H4 (cell line): ENCODE measurements at regions not wholly inside any gene's neighbourhood (a gene's known extent, or its start where the extent isn't known, plus 50 kb on each side); places are given as distances from the start of the nearest gene placed in this dataset.

ENCODE experiments used
- DNase-seq: peaks from one replicate; pipeline ENCODE4 v3.0.0-alpha.2; 2015; ENCODE audit warnings: low spot score

DNA sequence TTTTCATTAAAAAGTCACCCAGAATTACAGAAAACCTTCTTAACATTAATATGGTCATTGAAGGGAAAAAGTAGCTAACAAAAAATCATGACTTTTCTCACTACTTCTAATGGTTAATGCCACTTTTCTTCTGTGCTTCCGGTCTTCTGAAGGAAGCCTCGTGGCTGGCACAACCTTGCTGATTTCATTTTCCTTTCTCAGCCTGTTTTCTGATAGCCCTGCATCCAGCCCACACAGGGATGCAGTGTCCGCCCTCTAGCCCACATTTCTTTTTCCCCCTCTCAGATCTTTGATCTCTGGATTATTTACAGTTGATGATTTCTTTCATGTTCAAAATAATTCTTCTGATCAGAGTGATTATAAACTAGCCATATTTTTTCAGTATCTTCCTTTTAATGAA lies 655.4 kb upstream of the EPHA7 start:
- no peak for DNase-seq

DNA sequence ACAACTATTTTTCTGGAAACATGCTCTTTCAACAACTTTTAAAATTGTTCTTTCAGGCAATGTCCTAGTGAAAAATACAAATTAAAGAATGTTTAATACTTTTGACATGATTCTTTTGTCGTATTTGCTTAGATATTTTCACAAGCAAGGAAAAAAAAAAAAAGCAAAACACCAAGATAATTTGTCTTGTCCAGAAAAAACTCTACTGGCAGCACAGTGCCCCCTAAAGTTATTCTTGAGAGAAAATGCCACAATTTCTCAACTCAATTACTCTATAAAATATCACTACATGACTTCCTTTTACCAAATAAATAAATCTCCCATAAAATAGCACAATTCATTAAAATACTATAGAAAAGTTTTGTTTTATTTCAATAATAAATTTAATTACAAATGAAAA lies 652.5 kb upstream of the EPHA7 start:
- DNase-seq = peak; percentile 3

DNA sequence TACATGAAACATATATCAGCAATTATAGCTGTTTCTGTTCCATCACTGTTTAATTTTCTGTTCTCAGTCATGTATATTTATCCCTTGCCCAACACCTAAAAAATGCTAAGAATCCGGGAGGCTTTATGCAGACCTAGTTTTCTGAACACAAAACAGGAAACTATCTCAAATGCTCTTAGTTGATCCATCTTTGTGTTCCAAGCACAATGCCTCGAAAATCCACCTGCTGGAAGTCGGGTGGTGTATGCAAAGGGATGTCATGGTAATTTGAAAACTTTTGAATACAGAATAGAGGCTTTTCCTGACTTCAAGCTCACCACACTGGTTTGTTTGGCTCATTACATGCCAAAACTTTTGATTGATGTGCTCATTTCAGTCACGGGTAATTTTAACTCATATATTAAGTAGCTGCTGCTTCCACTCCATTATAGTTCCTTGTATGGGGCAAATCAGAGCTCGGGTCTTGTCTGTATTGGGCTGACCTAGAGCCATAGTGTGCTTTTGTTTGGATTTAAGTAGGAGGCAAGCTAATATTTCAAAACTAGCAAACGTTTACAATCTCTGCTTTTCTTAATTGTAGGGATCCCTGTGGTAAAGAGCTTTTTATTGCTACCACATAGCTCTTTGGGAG lies 646.5 kb upstream of the EPHA7 start:
- DNase-seq = no peak

DNA sequence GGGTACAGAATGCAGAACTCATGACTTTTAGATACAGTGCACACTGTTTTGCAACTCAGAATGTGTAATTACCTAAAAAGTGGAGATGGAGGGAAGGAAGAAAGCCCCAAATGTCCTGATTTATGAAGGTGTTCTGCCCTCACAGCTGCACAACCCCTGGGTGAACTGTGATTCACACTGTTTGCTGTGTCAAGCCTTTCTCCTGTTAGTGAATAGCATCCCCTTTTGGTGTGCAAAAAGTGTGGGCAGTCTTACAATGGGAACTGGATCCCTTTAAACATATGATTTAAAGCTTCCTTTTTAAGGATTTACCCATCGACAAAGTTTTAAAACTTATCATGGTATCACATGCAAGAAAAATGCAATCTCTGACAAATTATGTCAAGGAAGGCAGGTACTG lies 633.4 kb upstream of the EPHA7 start:
- DNase-seq = peak; percentile 6

DNA sequence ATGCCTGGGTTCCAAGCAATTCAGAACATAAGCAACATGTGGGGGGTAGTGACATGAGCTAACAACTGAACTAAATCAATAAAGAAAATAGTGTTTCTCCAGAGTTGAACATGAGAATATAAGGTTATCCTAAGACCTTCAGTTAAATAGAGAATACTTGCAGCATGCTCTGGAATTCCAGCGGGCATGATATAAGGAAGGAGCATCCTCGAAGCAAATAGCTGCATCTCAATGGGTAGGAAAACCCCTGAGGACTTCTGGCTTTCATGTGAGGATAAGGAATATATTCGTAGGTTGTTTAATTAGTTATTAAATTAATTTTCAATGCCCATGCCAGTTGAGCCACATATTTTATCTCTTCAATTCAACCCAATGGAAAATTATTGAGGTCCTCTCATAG lies 631.2 kb upstream of the EPHA7 start:
- no peak for DNase-seq

DNA sequence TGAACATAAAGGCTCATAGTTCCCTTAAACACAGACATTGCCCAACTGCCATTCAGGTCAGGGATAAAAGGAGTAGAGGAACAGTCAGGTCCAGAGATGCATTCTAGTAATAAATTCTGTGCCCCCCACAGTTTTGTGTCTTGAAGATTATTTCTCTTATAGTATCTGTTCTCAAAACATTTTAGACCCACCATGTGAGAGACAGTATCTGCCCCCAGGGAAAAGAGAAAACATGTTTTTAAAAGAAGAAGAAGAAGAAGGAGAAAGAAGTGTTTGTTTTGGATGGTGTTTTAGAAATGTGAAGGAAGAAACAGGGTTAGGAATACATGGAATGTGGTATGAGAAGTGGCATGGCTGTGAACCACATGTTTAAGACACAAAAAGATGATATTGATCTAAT lies 629.6 kb upstream of the EPHA7 start:
- no peak for DNase-seq

DNA sequence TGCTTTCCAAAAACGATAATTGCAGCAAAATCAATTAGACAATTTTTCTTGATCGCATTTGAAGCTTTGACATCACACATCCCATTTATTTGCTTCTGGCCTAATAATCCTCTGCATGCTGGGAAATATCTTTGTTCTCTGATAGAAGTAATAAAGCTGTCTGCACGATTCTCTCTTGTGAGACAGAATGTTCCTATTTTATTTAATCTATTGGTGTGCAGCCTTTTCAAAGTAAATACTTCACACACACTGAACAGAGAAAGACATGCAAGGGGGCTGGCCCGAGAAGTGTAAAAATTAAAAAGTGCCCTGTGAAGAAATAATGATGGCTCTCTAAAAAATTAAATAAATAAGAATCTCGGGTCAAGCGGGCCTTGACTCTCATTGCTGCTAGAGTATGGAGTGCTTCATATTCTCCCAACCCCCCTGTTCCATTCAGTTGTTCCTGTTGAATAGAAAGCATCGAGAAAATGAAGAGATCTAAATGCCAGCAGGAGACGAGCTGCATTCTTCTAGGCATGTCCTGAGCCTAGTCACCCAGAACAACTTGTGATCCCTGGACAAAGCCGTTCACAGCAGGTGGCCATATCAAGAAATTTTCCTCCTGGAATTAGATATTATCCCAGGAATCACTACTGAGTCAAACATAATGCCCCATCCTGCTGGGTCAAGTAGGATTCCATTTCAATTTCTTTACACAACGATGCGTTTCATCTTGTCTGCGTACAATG lies 625.9 kb upstream of the EPHA7 start:
- DNase-seq = no peak

DNA sequence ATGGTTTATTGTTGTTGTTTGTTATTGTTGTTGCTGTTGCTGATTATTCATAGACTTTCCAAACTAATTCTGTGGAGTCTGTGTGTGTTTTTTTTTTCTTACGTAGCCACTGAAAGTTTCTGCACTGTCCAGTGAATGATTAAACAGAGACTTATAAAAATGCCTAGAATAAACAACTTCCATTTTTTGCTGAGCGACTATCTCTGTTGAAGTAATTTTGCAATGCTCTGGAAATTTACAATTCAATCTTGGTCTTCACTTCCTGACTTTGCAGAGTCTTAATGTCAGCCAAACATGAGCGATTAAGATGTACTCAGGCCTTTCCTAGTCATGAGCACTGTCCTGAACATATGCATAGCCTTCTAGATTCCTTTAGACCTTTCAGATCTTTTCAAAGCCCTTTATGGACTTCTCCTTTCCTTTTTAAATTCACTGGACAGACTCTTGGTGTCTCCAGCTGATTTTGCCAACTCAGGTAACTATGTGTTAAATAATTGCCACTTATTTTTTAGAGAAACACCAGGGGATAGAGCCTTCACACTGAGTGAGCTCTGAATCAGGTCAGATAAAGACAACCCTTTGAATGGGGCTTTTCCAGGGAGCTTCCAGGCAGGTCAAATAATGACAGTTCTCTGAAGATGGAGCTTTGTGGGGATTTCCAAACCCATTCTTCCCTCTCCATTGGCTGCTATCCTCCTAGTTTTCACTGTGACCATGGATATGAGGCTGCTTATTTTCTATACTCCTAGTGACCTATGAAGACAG lies 622.8 kb upstream of the EPHA7 start:
- DNase-seq = no peak

DNA sequence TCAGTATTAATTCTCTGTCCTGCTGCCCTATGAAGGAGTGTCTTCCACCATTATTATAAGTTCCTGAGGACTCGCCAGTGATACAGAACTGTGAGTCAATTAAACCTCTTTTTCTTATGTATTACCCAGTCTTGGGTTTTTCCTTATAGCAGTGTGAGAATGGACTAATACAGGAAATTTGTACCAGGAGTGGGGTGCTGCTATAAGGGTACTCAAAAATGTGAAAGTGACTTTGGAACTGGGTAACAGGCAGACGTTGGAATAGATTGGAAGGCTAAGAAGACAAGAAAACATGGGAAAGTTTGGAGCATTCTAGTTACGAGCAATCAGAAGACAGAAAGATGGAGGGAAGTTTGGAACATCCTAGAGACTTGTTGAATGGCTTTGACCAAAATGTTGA lies 616.7 kb upstream of the EPHA7 start:
- no peak for DNase-seq

DNA sequence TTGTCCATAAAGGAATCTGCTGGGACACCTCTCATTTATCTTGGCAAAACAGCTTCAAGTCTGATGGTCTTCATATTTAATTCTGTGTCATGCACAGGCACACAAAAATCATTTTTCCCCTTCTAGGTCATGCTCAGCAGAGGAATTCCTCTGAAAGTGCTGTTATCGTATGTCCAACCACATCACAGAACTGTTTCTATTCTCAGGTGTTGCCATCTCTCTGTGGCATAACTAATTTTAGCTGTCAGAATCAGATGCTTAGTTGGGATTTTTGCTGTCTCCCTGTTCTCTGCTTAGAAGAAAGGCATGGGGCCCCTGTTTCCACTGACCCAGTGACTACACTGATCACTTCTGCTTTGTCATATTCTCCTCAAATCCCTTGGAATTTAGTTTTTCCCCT lies 608.0 kb upstream of the EPHA7 start:
- DNase-seq = no peak

DNA sequence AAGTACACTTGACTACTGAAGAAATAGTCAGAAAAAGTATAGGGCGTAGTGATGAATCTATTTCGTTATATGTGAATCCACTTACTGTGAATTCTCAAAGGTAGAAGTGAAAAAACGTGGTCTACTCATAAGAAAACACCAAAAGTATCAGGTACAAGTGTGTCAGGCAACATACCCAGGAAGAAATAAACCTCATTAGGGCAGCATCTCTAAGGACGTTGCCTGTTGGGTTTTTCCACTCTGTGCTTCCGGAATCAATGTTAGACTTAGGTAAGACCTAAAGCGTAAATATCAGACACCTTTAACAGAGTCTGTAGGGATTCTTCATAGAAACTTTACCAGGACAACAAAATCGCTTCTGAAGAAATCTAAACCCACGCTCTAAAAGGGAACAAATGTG lies 607.2 kb upstream of the EPHA7 start:
- no peak for DNase-seq

DNA sequence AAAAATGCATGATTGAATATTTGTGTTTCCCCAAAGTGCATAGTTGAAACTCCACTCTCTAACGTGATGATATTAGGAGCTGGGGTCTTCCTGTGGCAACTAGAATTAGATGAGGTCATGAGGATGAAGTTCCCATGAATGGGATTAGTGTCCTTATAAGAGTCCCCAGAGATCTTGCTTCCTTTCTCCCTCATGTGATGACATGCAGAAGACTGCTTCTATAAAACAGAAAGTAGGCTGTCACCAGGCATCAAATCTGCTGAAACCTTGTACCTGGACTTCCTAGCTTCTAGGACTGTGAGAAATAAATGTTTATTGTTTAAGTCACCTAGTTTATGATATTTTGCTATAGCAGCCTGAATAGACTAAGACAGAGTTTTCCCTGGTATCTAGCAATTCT lies 586.5 kb upstream of the EPHA7 start:
- DNase-seq = no peak

DNA sequence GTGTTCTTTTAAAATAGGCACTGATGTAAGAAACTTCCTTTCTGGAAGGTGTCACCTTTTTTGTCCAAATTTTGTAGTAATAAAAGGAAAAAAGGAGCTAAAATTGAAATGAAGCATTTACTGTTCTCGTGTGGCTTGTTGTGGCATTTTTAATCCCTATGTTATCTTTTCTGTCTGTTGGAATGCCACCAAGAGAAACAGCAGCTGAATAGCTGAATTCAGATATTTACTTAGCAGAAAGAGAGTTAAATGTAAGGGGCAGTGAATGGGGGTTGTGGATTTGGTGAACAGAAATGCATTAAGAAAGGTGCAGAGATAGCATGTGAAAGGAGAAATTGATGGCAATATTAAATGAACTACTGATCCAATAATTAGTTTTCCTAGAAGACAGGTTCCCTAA lies 573.6 kb upstream of the EPHA7 start:
- DNase-seq = no peak

DNA sequence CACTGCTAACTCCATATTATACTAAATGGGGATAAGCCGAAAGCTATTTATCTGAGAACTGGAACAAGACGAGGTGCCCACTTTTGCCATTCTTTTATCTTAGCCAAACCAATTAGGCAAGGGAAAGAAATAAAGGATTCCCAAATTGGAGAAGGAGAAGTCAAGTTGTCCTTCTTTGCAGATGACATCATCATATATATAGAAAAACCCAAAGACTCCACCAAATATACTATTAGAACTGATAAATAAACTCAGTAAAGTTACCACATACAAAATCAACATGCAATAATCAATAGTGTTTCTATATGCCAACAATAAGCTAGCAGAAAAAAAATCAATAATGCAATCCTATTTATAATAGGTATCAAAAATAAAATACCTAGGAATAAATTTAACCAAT lies 570.3 kb upstream of the EPHA7 start:
- DNase-seq = no peak

DNA sequence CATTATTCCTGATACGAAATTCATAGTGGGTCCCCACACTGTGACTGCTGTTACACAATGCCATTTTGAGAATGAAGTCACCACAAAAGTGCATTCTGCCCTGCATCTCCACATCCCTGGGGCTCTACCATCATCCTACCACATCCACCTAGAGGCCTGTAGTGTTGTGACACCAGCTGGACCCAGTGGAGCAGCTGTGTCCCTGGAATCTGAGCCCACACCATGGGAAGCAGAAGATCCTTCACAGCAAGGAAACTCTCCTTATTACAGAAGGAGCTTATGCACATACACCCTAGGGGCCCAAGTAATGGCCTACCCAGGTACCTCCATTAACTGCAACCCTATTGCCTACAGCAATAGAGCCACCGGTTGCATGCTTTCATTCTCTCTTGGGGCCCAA lies 566.6 kb upstream of the EPHA7 start:
- DNase-seq = no peak

DNA sequence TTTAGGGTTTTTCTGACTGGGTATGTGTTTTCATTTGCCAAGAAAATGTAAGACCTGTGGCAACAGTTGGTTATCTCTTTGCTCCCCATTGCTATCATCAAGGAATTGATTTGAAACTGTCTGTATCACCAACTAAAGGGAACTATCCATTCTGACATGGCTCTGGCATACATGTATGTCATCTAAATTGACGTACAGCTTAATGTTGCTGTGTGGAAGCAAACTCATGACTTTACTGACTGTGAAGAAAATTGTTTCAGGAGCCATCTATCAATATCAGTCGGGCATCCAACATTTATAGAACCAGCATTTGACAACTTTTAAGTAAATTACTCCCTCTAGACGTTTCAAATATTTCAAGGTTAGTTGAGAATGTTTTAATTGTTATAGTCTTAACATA lies 555.8 kb upstream of the EPHA7 start:
- DNase-seq = no peak

DNA sequence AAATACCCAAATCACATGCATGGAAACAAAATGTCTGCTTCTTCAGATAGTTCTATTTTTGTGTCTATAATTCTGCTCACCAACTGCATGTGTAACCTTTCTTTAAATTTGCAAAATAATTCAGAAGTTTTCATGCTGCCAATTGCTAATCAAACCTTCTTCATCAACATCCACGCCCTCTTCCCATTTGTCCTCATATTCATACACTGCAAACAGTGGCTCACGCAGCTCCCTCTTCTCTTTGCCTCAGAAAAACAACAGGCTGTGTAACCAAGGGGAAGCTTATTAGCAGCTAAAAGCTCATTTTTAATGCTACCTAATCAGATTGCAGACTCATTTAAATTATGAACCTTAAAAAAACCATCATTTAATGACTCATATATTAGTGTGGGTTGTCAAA lies 555.0 kb upstream of the EPHA7 start:
- DNase-seq = no peak

DNA sequence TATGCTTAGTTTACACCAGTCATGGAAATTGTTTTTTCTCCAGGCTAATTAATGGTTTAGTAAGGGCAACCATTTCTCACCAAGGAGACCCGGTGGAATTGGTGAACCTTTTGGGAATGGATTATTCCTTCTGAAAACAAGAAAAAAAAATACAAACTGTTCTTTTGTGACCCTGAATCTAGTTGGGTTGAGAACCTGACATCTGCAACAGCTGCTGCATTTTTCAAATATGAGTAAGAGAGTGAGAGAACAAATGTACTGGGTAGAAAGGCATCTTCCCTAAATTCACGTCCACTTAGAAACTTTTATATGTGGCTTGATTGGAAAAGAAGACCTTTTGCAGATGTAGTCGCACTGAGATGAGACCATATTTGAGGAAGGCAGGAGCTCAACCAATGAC lies 553.4 kb upstream of the EPHA7 start:
- DNase-seq = no peak

DNA sequence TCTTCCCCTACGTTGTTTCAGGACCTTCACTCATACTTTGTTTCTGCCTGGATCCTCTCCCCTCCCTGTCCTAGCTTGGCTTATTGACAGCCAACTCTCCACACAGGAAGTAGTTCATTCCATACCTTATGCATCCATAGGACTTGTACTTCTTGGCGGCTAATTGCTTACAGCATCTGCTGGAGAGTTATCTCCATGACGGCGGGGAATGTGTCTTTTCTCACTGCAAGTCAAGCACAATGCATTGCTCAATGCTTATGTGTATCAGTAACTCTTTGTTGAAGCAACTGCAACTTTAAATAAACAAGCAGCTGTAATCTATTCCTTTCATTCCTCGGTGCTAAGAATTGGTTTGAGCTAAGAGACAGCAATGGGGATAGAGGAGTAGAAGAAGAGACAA lies 551.3 kb upstream of the EPHA7 start:
- DNase-seq = no peak

DNA sequence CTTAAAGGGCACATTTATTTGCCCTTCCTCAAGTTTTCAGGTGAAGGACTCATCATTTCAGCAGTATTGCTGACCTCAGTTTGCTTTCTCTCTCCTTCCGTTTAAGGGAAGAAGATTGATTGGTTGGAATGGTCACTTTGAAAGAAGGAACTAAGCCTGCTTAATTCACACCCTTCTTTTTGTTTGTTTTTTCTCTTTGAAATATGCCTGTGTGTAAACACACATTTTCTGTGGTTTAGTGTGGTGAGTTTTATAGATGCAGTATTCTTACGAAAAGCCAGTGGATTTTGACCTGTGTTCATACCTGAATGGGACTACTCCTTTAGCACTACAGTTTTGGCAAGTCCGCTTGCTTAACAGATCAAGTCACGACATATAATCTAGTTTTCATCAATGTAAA lies 548.8 kb upstream of the EPHA7 start:
- no peak for DNase-seq

DNA sequence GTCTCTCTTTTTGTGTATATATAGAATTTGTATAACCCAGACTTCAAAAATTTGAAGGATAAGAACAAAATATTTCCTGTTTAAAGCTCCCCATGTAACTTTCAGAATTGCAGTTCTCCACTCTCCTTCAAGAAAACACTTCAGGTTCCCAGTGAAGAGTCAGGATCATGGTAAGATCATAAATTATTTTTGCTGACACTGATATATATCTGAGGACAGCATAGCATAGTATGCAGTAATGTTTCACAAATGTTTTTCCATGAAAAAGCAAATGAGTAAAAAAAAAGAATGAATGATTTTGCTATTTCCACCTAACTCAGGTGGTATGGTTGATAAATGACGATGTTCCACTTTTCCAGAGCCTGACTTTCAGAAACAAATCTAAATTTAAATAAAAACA lies 545.6 kb upstream of the EPHA7 start:
- DNase-seq = no peak

DNA sequence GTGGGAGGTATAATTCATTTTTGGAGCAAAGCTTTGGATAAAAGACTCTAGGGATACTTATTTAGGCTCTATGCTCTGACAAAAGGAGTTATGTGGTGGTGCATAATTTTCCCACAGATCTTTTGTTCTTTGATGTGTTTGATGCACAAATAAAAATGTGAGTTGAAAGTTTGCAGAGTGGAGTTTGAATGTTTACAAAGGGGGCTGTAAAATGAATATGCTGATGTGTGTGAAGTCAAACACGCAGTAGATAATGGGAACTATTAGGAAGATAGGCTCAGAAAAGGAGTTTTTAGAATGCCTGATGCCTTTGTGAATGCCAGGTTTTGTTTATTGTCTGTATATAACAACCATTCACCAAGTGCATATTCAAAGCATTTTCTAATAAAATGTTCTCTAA lies 545.0 kb upstream of the EPHA7 start:
- DNase-seq = no peak

DNA sequence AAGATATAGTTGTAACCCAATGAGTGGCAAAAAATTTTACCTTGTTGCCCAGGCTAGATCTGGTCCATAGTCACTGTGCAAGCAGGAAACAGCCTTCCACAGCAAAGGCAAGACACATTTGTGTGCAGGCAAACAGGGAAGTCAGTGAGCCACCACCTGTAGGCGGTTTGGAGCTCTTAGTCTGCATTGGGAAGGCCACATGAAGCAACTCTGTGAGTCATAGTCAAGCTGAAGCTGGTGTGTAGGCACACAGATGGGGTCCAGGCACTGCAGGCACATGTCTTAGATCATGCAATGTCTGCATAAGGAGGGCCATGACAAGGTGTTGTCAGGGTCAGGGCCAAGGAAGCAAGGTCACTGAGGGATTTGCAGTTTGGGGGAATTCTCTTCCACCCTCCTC lies 543.2 kb upstream of the EPHA7 start:
- DNase-seq = no peak
